BJ (cell line): ENCODE measurements at regions not wholly inside any gene's neighbourhood (a gene's known extent, or its start where the extent isn't known, plus 50 kb on each side); places are given as distances from the start of the nearest gene placed in this dataset.

Experiments
- CTCF ChIA-PET: fragments of 350-600 bp; formaldehyde crosslinking; extraction: SDS; loops from one replicate; lab custom pipeline; 2021; ENCODE audit warnings: antibody characterized with exemption, inconsistent platforms; lab: Yijun Ruan, JAX
- POLR2A ChIA-PET: fragments of 300-600 bp; sonication (Branson Sonifier 250); formaldehyde crosslinking; extraction: SDS; loops from one replicate; lab custom pipeline; 2021; ENCODE audit warnings: antibody characterized with exemption; lab: Charles Lee
- DNase-seq: peaks from one replicate; pipeline ENCODE4 v3.0.0-alpha.2; 2011; ENCODE audit warnings: low read depth
- H3K27me3 ChIP-seq: 2 replicates; pipeline ENCODE4 v1.6.0; 2011; ENCODE audit warnings: low read length; ENCODE audit not compliant: control insufficient read depth, insufficient read depth
- H3K36me3 ChIP-seq: 2 replicates; pipeline ENCODE4 v1.5.1; 2011; ENCODE audit warnings: low read length; ENCODE audit not compliant: control insufficient read depth, insufficient read depth
- H3K4me3 ChIP-seq: 2 replicates; pipeline ENCODE4 v1.5.1; 2011; ENCODE audit warnings: low read depth, mild to moderate bottlenecking, control low read depth, low read length
- TF ChIP-seq, protein P1 (sequence below): IDR thresholded peaks from 2 replicates; pipeline ENCODE4 v1.5.1; 2011; ENCODE audit warnings: low read depth, mild to moderate bottlenecking, control low read depth, inconsistent platforms, low read length, moderate library complexity; ENCODE audit not compliant: insufficient read depth

DNA sequence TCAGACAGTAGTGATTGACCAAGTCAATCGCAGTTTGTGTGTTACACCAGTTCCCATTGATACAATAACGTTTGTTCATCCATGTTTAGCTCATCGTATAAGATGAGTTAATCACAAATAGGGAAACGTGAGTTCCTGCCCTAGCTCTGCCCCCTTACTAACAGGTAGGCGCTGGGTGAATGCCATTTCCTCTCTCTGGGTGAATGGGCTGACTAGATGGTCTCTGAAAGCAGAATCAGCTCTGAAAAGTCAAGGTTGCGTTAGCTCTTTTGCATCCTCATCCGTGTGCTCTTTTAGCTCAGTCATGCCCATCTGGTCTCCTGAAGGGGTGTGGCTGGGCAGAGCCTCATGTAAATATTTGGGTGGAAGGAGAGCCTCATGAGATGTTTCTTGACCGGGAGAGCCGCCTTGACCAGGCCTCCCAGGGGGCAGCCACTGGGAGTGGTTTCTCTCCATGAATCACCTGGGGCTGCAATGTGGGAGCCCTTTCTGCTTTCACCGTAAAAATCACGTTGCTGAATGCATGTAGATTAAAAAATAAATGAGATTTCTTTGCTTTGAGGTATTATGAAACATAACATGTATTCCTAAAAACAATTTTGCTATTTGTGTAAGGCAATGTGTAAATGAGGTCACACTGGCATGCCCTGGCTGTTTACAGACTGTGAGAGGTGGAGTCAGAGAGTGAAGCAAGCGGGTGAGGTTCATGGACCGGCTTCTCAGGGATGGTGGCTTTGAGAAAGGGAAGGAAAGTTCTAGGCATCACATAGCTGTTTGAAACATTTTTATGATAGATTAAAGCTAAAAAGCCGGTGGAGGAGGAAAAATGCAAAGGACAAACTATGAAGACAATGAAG lies 108.4 kb upstream of the RASGRP1 start:
- Histone ChIP-seq H3K27me3 (peaks cover 4% of the 10 kb centered on the region; the same call in 1 of the 2 replicates), H3K36me3 (no peaks in the 10 kb centered on the region), H3K4me3 (no peak overlapping the region)
- ChIA-PET CTCF (interaction anchor here (1.3 to 3.3 kb wide), 5 partner anchors 10 to 23 kb away, joined by 3 to 16 read pairs (median 5); no protein-coding TSS in a partner anchor), POLR2A (no interaction called here)
- TF ChIP-seq, protein P1, sequence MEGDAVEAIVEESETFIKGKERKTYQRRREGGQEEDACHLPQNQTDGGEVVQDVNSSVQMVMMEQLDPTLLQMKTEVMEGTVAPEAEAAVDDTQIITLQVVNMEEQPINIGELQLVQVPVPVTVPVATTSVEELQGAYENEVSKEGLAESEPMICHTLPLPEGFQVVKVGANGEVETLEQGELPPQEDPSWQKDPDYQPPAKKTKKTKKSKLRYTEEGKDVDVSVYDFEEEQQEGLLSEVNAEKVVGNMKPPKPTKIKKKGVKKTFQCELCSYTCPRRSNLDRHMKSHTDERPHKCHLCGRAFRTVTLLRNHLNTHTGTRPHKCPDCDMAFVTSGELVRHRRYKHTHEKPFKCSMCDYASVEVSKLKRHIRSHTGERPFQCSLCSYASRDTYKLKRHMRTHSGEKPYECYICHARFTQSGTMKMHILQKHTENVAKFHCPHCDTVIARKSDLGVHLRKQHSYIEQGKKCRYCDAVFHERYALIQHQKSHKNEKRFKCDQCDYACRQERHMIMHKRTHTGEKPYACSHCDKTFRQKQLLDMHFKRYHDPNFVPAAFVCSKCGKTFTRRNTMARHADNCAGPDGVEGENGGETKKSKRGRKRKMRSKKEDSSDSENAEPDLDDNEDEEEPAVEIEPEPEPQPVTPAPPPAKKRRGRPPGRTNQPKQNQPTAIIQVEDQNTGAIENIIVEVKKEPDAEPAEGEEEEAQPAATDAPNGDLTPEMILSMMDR, result no peak
- DNase-seq, result no peak

DNA sequence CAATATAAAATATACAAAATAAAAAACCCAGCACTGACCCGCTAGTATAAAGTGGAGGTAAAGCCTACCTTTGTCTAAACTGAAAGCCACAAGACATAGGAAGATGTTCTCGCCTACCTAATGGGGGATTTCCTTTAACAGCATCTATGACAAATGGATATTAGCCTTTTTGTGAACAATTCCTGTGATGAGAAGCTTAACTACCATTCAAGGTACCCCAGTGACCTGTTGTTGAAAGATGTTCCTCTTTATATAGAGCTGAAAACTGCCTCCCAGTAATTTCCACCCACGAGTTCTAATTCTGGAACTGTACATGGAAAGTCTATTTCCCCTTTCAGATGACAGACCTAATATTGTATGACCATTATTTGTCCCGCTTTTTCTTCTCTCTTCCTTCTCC lies 109.8 kb upstream of the RASGRP1 start:
- POLR2A ChIA-PET, result no interaction called here
- no peaks in the 10 kb centered on the region for H3K36me3 ChIP-seq
- no peak overlapping the region for H3K4me3 ChIP-seq
- CTCF ChIA-PET, result interaction anchor here (0.8 to 3.3 kb wide), 6 partner anchors 8 to 200 kb away, joined by 3 to 16 read pairs (median 5); no protein-coding TSS in a partner anchor
- DNase-seq, result no peak
- TF ChIP-seq, protein P1, result no peak
- H3K27me3 ChIP-seq, result peaks cover 4% of the 10 kb centered on the region; the same call in 1 of the 2 replicates

DNA sequence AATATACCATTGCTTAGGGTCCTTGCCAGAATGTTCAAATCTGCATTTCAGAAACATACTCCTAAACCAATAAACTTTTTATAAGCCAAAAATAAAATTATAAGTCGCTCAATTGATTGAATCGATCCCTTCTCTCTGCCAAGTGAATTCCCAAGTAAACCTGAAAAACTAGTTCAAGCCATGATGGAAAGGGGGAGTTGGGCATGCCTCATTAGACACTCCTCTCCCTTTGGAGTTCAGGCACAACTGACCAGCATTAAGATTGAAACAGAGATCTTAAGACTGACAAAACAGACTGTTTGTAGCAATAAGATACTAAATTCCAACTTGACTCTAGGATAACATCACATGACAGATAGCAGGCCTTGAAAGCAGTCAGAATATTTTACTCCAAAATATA lies 113.7 kb upstream of the RASGRP1 start:
- CTCF ChIA-PET, result interaction anchor here (1.3 to 3.0 kb wide), 2 partner anchors 114 to 217 kb away, joined by 3 to 9 read pairs; partner anchors contain the start of gene RASGRP1
- Histone ChIP-seq H3K4me3 (no peak overlapping the region), H3K36me3 (no peaks in the 10 kb centered on the region), H3K27me3 (no peaks in the 10 kb centered on the region; the same call in 1 of the 2 replicates)
- POLR2A ChIA-PET, result no interaction called here
- DNase-seq, result no peak
- TF ChIP-seq, protein P1, result no peak

DNA sequence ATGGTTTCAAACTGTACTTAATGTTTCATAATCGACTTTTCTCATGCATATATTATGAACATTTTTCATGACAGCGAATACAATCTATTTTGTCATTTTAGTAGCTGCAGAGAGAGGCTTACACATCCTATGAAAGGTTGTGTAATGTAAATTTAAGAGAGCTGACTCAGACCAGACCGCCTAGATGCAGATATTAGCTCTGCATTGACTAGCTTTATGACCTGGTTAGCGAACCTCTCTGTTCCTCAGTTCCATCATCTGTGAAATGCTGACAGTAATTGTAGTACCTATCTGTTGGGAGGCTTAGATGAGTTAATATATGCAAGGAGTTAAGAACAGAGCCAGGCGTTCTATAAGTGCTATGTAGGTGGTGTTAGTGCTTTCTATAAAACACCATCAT lies 116.2 kb upstream of the RASGRP1 start:
- TF ChIP-seq, protein P1, result no peak
- no peak overlapping the region for H3K4me3 ChIP-seq
- ChIA-PET POLR2A (no interaction called here), CTCF (interaction anchor here (0.6 to 1.5 kb wide), 3 partner anchors 10 to 240 kb away, joined by 3 to 6 read pairs (median 3); no protein-coding TSS in a partner anchor)
- no peak for DNase-seq
- H3K27me3 ChIP-seq, result no peaks in the 10 kb centered on the region; the same call in 1 of the 2 replicates
- H3K36me3 ChIP-seq, result no peaks in the 10 kb centered on the region

DNA sequence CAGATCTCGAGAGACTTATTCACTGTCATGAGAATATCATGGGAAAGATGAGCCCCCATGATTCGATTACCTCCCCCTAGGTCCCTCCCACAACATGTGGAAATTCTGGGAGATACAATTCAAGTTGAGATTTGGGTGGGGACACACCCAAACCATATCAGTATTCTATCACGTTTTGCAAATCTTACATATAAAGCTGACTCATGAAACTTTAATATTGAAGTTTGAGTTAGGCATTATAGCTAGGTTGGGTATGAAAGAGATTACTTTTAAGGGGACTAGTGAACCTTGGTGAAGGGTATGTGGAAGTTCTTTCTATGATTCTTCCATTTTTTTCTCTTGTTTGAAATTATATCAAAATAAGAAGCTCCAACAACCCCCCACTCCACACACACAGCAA lies 117.7 kb upstream of the RASGRP1 start:
- POLR2A ChIA-PET, result no interaction called here
- CTCF ChIA-PET, result interaction anchor here (0.5 to 3.2 kb wide), 25 partner anchors 9 to 1928 kb away, joined by 3 to 83 read pairs (median 4); partner anchors contain the start of genes FAM98B and RASGRP1
- no peaks in the 10 kb centered on the region; the same call in 1 of the 2 replicates for H3K27me3 ChIP-seq

More for the DNA sequence above, 117.7 kb upstream of the RASGRP1 start:
- DNase-seq, result no peak
- TF ChIP-seq, protein P1, result no peak
- Histone ChIP-seq H3K4me3 (no peak overlapping the region), H3K36me3 (no peaks in the 10 kb centered on the region)
